OCI-LY7 (cell line): ENCODE measurements at regions not wholly inside any gene's neighbourhood (a gene's known extent, or its start where the extent isn't known, plus 50 kb on each side); places are given as distances from the start of the nearest gene placed in this dataset.

Experiments
- BruUV-seq: library from RNA; stranded (reverse); fragments of 400-500 nt; replicated peaks from 2 replicates; lab custom pipeline; 2021; lab: Mats Ljungman, UMichigan
- CTCF ChIA-PET: fragments of 300-600 bp; sonication (Branson Sonifier 250); formaldehyde crosslinking; loops from one replicate; lab custom pipeline; 2022; ENCODE audit warnings: antibody characterized with exemption; ENCODE audit not compliant: unreplicated experiment; lab: Charles Lee
- POLR2A ChIA-PET: fragments of 300-600 bp; sonication (Branson Sonifier 250); formaldehyde crosslinking; loops from one replicate; lab custom pipeline; 2022; ENCODE audit warnings: antibody characterized with exemption; lab: Charles Lee
- DNase-seq: peaks from one replicate; pipeline ENCODE4 v3.0.0-alpha.2; 2015; ENCODE audit warnings: low spot score
- H2AFZ ChIP-seq: fragments of 200-600 bp; sonication (generic), shearing (Covaris generic); 2 replicates; pipeline ENCODE4 v1.6.1; 2014; ENCODE audit warnings: mild to moderate bottlenecking, antibody characterized with exemption, low read length, moderate library complexity
- H3K27ac ChIP-seq: fragments of 200-600 bp; sonication (generic); 2 replicates; pipeline ENCODE4 v1.5.1; 2014; ENCODE audit warnings: mixed run types, low read depth, mild to moderate bottlenecking, moderate library complexity, low read length, inconsistent platforms; ENCODE audit not compliant: poor library complexity, severe bottlenecking
- H3K36me3 ChIP-seq: fragments of 200-600 bp; sonication (generic); 2 replicates; pipeline ENCODE4 v1.6.1; 2014; ENCODE audit warnings: mild to moderate bottlenecking, antibody characterized with exemption, low read length, moderate library complexity, mixed read lengths; ENCODE audit not compliant: insufficient read depth
- H3K4me1 ChIP-seq: fragments of 200-600 bp; sonication (generic); 2 replicates; pipeline ENCODE4 v1.5.1; 2014; ENCODE audit warnings: mild to moderate bottlenecking, low read length; ENCODE audit not compliant: insufficient read depth, poor library complexity, severe bottlenecking
- H3K4me2 ChIP-seq: fragments of 200-600 bp; sonication (generic); 2 replicates; pipeline ENCODE4 v1.6.1; 2014; ENCODE audit warnings: mild to moderate bottlenecking, low read length
- H3K4me3 ChIP-seq: fragments of 200-600 bp; sonication (generic); 2 replicates; pipeline ENCODE4 v1.5.1; 2014; ENCODE audit warnings: mild to moderate bottlenecking, low read depth, low read length; ENCODE audit not compliant: poor library complexity, severe bottlenecking
- H3K79me2 ChIP-seq: fragments of 200-600 bp; sonication (generic); 2 replicates; pipeline ENCODE4 v1.6.1; 2016; ENCODE audit warnings: low read depth, mild to moderate bottlenecking, low read length, moderate library complexity, mixed read lengths; ENCODE audit not compliant: insufficient read depth
- H3K9me2 ChIP-seq: fragments of 200-600 bp; sonication (generic); 2 replicates; pipeline ENCODE4 v1.6.1; 2016; ENCODE audit warnings: mild to moderate bottlenecking, low read length, mixed read lengths; ENCODE audit not compliant: insufficient read depth
- H3K9me3 ChIP-seq: fragments of 200-600 bp; sonication (generic); 2 replicates; pipeline ENCODE4 v1.6.1; 2014; ENCODE audit warnings: mild to moderate bottlenecking, mixed run types, low read length, mixed read lengths
- H4K20me1 ChIP-seq: fragments of 200-600 bp; sonication (generic); 2 replicates; pipeline ENCODE4 v1.6.1; 2014; ENCODE audit warnings: mild to moderate bottlenecking, antibody characterized with exemption, low read length, moderate library complexity, mixed read lengths; ENCODE audit not compliant: insufficient read depth
- CTCF ChIP-seq: fragments of 200-600 bp; sonication (generic); conservative IDR thresholded peaks from 2 replicates; pipeline ENCODE4 v1.5.1; 2014; ENCODE audit warnings: mild to moderate bottlenecking, antibody characterized with exemption, low read length, moderate library complexity, mixed read lengths
- EZH2phosphoT487 ChIP-seq: fragments of 200-600 bp; sonication (generic); IDR thresholded peaks from 2 replicates; pipeline ENCODE4 v1.6.1; 2018; ENCODE audit warnings: low read depth, borderline replicate concordance, mild to moderate bottlenecking, mixed run types, antibody characterized with exemption, low read length, moderate library complexity, mixed read lengths
- intact Hi-C: fragments of 100-400 bp; cut with micrococcal nuclease; formaldehyde crosslinking; loops from one replicate; pipeline ENCODE4 v1.10.0; 2022; ENCODE audit not compliant: unreplicated experiment

- no peaks in the 10 kb centered on the region for H3K9me3 ChIP-seq
- ChIA-PET POLR2A (no interaction called here), CTCF (no interaction called here)
- H3K9me2 ChIP-seq: no peaks in the 10 kb centered on the region
- no peak overlapping the region for H2AFZ ChIP-seq
- no peak for DNase-seq
- intact Hi-C loops: no loop called here
- H3K4me1 ChIP-seq: no peaks in the 10 kb centered on the region
- BruUV-seq: no TSS peak
- no peaks in the 10 kb centered on the region for H3K36me3 ChIP-seq
- H3K79me2 ChIP-seq: no peaks in the 10 kb centered on the region
- H3K4me3 ChIP-seq: no peak overlapping the region
- no peak overlapping the region for H3K27ac ChIP-seq
- no peak for TF ChIP-seq EZH2phosphoT487
- no peak for TF ChIP-seq CTCF
- H4K20me1 ChIP-seq: no peaks in the 10 kb centered on the region
- H3K4me2 ChIP-seq: no peak overlapping the region
These were observed 614.2 kb upstream of the REG3G start for GRCh38 chr2:78411303-78411702.

- Histone ChIP-seq H3K27ac (no peak overlapping the region), H3K79me2 (no peaks in the 10 kb centered on the region), H3K4me1 (no peaks in the 10 kb centered on the region), H3K9me3 (no peaks in the 10 kb centered on the region), H3K9me2 (no peaks in the 10 kb centered on the region), H2AFZ (no peak overlapping the region), H4K20me1 (no peaks in the 10 kb centered on the region), H3K4me3 (no peak overlapping the region), H3K36me3 (no peaks in the 10 kb centered on the region), H3K4me2 (no peak overlapping the region)
- POLR2A ChIA-PET: no interaction called here
- no peak for DNase-seq
- BruUV-seq: no TSS peak
- intact Hi-C loops: no loop called here
- no peak for TF ChIP-seq CTCF
- no peak for TF ChIP-seq EZH2phosphoT487
- CTCF ChIA-PET: no interaction called here
These were observed 608.7 kb upstream of the REG3G start for GRCh38 chr2:78416625-78417300.

GRCh38 chr2:78417355-78417754 is 608.1 kb upstream of the REG3G start:
- Histone ChIP-seq H3K79me2 (no peaks in the 10 kb centered on the region), H3K9me3 (no peaks in the 10 kb centered on the region), H2AFZ (no peak overlapping the region), H3K4me2 (no peak overlapping the region), H3K27ac (no peak overlapping the region), H3K36me3 (no peaks in the 10 kb centered on the region), H4K20me1 (no peaks in the 10 kb centered on the region), H3K4me3 (no peak overlapping the region), H3K9me2 (no peaks in the 10 kb centered on the region), H3K4me1 (no peaks in the 10 kb centered on the region)
- BruUV-seq: no TSS peak
- TF ChIP-seq CTCF: no peak
- no peak for TF ChIP-seq EZH2phosphoT487
- intact Hi-C loops: no loop called here
- ChIA-PET POLR2A (no interaction called here), CTCF (no interaction called here)
- DNase-seq: no peak
